ENCODE measurements at regions not wholly inside any gene's neighbourhood (a gene's known extent, or its start where the extent isn't known, plus 50 kb on each side); places are given as distances from the start of the nearest gene placed in this dataset.

GRCh38 chr16:14018851-14019250 lies 52.3 kb upstream of the MRTFB start:
- no peaks in the 10 kb centered on the region for H3K36me3 Mint-ChIP-seq (ENCODE audit: unreplicated experiment)
- H3K4me3 Mint-ChIP-seq (ENCODE audit: unreplicated experiment) = no peak overlapping the region
- H3K9me3 Mint-ChIP-seq (ENCODE audit: unreplicated experiment) = no peaks in the 10 kb centered on the region
- H3K27me3 Mint-ChIP-seq (ENCODE audit: unreplicated experiment) = no peaks in the 10 kb centered on the region
- H3K4me1 Mint-ChIP-seq (ENCODE audit: unreplicated experiment) = peaks cover 31% of the 10 kb centered on the region
- DNase-seq (ENCODE audit: extremely low spot score, unreplicated experiment) = no peak
- no peak for TF ChIP-seq CTCF (IDR thresholded peaks at IDR 0.05)
- H3K27ac Mint-ChIP-seq (ENCODE audit: unreplicated experiment) = peak overlapping the region; percentile 13

DNA sequence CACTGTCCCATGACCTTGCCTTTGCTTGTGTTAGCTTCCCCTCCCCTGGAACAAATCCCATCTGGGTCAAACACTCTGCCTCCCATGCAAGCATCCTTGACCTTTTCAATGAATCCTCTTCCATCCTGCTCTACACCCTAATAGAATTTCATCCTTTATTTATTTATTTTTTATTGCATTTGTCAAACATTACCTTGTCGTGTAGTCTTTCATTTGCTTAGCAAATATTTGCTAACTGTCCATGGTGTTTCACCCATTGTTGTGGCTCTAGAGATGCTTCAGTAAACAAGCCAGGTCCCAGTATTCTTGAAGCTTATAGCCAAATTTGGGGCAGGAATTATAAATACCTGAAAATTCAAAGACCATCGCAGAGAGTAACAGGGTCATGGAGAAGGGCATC lies 51.0 kb upstream of the MRTFB start:
- TF ChIP-seq CTCF (IDR thresholded peaks at IDR 0.05) = no peak
- Mint-ChIP-seq H3K27ac (ENCODE audit: unreplicated experiment) (no peak overlapping the region), H3K27me3 (ENCODE audit: unreplicated experiment) (no peaks in the 10 kb centered on the region), H3K9me3 (ENCODE audit: unreplicated experiment) (no peaks in the 10 kb centered on the region), H3K4me3 (ENCODE audit: unreplicated experiment) (no peak overlapping the region), H3K4me1 (ENCODE audit: unreplicated experiment) (peaks cover 23% of the 10 kb centered on the region), H3K36me3 (ENCODE audit: unreplicated experiment) (no peaks in the 10 kb centered on the region)
- no peak for DNase-seq (ENCODE audit: extremely low spot score, unreplicated experiment)

Data from osteocyte (in vitro differentiated cells).